22Rv1 (cell line): ENCODE measurements at regions not wholly inside any gene's neighbourhood (a gene's known extent, or its start where the extent isn't known, plus 50 kb on each side); places are given as distances from the start of the nearest gene placed in this dataset.

Source experiments
- ZFX ChIP-seq: fragments of 450-650 bp; IDR thresholded peaks from 2 replicates; pipeline ENCODE4 v1.6.1; 2017; ENCODE audit warnings: antibody characterized with exemption, borderline replicate concordance
- TF ChIP-seq, protein P1 (sequence below): fragments of 450-650 bp; IDR thresholded peaks from 2 replicates; pipeline ENCODE4 v1.5.1; 2017; ENCODE audit warnings: mild to moderate bottlenecking

DNA sequence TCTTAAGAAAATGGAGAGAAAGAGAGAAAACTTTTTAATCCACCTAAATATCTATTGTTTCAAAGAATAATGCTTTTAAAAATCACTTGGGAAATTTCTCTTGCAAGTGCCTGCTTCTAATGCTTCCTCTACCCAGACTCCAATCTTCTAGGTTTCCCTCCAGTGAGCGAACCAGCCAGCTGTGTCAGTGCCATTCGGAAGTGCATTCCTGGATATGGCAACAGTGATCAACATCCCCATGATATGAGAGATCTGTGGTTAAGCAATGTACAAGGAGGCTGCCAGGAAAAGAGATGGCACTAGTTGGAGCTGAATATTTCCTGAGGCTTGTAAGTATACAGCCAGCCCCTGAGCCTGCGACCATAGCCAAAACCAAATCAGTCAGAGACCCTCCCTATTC lies 53.3 kb upstream of the KCNMB2 start:
- TF ChIP-seq, protein P1, sequence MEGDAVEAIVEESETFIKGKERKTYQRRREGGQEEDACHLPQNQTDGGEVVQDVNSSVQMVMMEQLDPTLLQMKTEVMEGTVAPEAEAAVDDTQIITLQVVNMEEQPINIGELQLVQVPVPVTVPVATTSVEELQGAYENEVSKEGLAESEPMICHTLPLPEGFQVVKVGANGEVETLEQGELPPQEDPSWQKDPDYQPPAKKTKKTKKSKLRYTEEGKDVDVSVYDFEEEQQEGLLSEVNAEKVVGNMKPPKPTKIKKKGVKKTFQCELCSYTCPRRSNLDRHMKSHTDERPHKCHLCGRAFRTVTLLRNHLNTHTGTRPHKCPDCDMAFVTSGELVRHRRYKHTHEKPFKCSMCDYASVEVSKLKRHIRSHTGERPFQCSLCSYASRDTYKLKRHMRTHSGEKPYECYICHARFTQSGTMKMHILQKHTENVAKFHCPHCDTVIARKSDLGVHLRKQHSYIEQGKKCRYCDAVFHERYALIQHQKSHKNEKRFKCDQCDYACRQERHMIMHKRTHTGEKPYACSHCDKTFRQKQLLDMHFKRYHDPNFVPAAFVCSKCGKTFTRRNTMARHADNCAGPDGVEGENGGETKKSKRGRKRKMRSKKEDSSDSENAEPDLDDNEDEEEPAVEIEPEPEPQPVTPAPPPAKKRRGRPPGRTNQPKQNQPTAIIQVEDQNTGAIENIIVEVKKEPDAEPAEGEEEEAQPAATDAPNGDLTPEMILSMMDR, result no peak
- no peak for TF ChIP-seq ZFX
